Astrocyte (in vitro differentiated cells and primary cell): ENCODE measurements at regions not wholly inside any gene's neighbourhood (a gene's known extent, or its start where the extent isn't known, plus 50 kb on each side); places are given as distances from the start of the nearest gene placed in this dataset.

Source experiments
- CTCF ChIP-seq: IDR thresholded peaks from 2 replicates; pipeline ENCODE4 v1.5.1; 2011; ENCODE audit warnings: low read depth, mild to moderate bottlenecking, inconsistent platforms, low read length, moderate library complexity; ENCODE audit not compliant: insufficient read depth
- EZH2 ChIP-seq: IDR thresholded peaks from 2 replicates; pipeline ENCODE4 v1.6.1; 2012; ENCODE audit warnings: mild to moderate bottlenecking, low read length, inconsistent platforms; ENCODE audit not compliant: insufficient read depth

- no peak for TF ChIP-seq CTCF
- TF ChIP-seq EZH2 = no peak
Observed at GRCh38 chr4:17155486-17155885, 257.0 kb upstream of the LDB2 start.
